WTC11 (cell line): ENCODE measurements at regions not wholly inside any gene's neighbourhood (a gene's known extent, or its start where the extent isn't known, plus 50 kb on each side); places are given as distances from the start of the nearest gene placed in this dataset.

Experiments
- ATAC-seq: fragments of 200-7000 bp; cut with Tn5 transposase; 2 replicates; pipeline ENCODE4 v1.10.0; 2021; ENCODE audit warnings: mild to moderate bottlenecking, moderate library complexity
- CTCF ChIA-PET: fragments of 300-600 bp; sonication (Branson Sonifier 250); formaldehyde crosslinking; loops from one replicate; lab custom pipeline; 2021; ENCODE audit warnings: antibody characterized with exemption; lab: Charles Lee
- POLR2A ChIA-PET: fragments of 350-600 bp; sonication (Branson Sonifier 250); formaldehyde crosslinking; loops from one replicate; lab custom pipeline; 2021; ENCODE audit warnings: antibody characterized with exemption; lab: Charles Lee
- DNase-seq: peaks from one replicate; pipeline ENCODE4 v3.0.0; 2021; ENCODE audit warnings: low spot score
- H3K27ac Mint-ChIP-seq: 2 replicates; pipeline ENCODE4 v1.8.0; 2021; ENCODE audit warnings: mixed read lengths
- H3K27me3 Mint-ChIP-seq: 2 replicates; pipeline ENCODE4 v1.8.0; 2021; ENCODE audit warnings: low read depth, mild to moderate bottlenecking, moderate library complexity, mixed read lengths
- H3K36me3 Mint-ChIP-seq: 2 replicates; pipeline ENCODE4 v1.8.0; 2021; ENCODE audit warnings: mixed read lengths
- H3K4me1 Mint-ChIP-seq: 2 replicates; pipeline ENCODE4 v1.8.0; 2022; ENCODE audit warnings: mixed read lengths
- H3K4me3 Mint-ChIP-seq: 2 replicates; pipeline ENCODE4 v1.8.0; 2021; ENCODE audit warnings: mild to moderate bottlenecking, moderate library complexity, mixed read lengths
- H3K9me3 Mint-ChIP-seq: 2 replicates; pipeline ENCODE4 v1.8.0; 2021; ENCODE audit warnings: mixed read lengths
- EMX1 ChIP-seq: fragments of 250-450 bp; sonication (Bioruptor Pico); IDR thresholded peaks from 2 replicates; pipeline ENCODE4 v1.8.0; 2021; ENCODE audit warnings: mild to moderate bottlenecking
- SMAD3 ChIP-seq: sonication (generic); formaldehyde crosslinking; IDR thresholded peaks from 2 replicates; pipeline ENCODE4 v1.8.0; 2022; ENCODE audit warnings: missing genetic modification reagents, mild to moderate bottlenecking, borderline replicate concordance
- SOX15 ChIP-seq: fragments of 250-450 bp; sonication (Bioruptor Pico); IDR thresholded peaks from 2 replicates; pipeline ENCODE4 v1.9.0; 2021; ENCODE audit warnings: mild to moderate bottlenecking
- TEAD4 ChIP-seq: sonication (generic); formaldehyde crosslinking; IDR thresholded peaks from 2 replicates; pipeline ENCODE4 v1.8.0; 2022; ENCODE audit warnings: mild to moderate bottlenecking, missing genetic modification reagents
- ZNF396 ChIP-seq: fragments of 250-450 bp; sonication (Bioruptor Pico); IDR thresholded peaks from 2 replicates; pipeline ENCODE4 v1.8.0; 2021; ENCODE audit warnings: mild to moderate bottlenecking, moderate library complexity, borderline replicate concordance
- TF ChIP-seq, protein P1 (sequence below): fragments of 250-450 bp; sonication (Bioruptor Pico); conservative IDR thresholded peaks from 2 replicates; pipeline ENCODE4 v1.9.0; 2021; ENCODE audit warnings: mild to moderate bottlenecking
- TF ChIP-seq, protein P2 (sequence below): sonication (generic); formaldehyde crosslinking; IDR thresholded peaks from 2 replicates; pipeline ENCODE4 v1.8.0; 2022; ENCODE audit warnings: mild to moderate bottlenecking, missing genetic modification reagents
- TF ChIP-seq, protein P3 (sequence below): fragments of 200-600 bp; IDR thresholded peaks from 2 replicates; pipeline ENCODE4 v1.8.0; 2022; ENCODE audit warnings: antibody characterized with exemption
- TF ChIP-seq, protein P4 (sequence below): fragments of 250-450 bp; sonication (Bioruptor Pico); IDR thresholded peaks from 2 replicates; pipeline ENCODE4 v1.9.0; 2021; ENCODE audit warnings: mild to moderate bottlenecking
- TF ChIP-seq, protein P5 (sequence below): sonication (generic); formaldehyde crosslinking; IDR thresholded peaks from 2 replicates; pipeline ENCODE4 v1.8.0; 2022; ENCODE audit warnings: mild to moderate bottlenecking, missing genetic modification reagents
- TF ChIP-seq, protein P6 (sequence below): sonication (generic); formaldehyde crosslinking; conservative IDR thresholded peaks from 2 replicates; pipeline ENCODE4 v1.8.1; 2023; ENCODE audit warnings: mild to moderate bottlenecking, low read depth, missing genetic modification reagents, moderate library complexity

DNA sequence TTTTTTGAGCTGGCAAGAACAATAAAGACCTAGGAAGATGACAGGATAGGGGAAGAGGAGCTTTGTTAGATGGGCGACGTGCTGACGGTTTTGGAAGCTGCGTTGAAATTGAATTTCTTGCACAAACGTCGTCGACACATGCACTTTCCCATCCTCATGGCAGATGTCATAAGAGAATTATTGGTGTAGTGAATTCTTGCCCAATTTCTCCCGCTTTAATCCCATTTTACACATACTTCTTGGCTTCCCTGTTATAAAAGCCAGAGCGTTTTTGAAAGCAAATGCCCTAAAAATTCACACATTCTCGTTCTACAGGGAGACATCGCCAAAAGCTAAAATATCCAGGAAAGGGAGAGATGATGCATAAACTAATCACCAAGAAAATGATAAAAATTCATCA lies 109.8 kb upstream of the DAP start:
- no peak overlapping the region for H3K4me3 Mint-ChIP-seq
- H3K27me3 Mint-ChIP-seq = no peaks in the 10 kb centered on the region; the same call in 1 of the 2 replicates
- DNase-seq = no peak
- no peaks in the 10 kb centered on the region for H3K9me3 Mint-ChIP-seq
- H3K36me3 Mint-ChIP-seq = no peaks in the 10 kb centered on the region
- H3K4me1 Mint-ChIP-seq = peaks cover 14% of the 10 kb centered on the region
- no peak overlapping the region for H3K27ac Mint-ChIP-seq
- POLR2A ChIA-PET = no interaction called here
- TF ChIP-seq, protein P1, sequence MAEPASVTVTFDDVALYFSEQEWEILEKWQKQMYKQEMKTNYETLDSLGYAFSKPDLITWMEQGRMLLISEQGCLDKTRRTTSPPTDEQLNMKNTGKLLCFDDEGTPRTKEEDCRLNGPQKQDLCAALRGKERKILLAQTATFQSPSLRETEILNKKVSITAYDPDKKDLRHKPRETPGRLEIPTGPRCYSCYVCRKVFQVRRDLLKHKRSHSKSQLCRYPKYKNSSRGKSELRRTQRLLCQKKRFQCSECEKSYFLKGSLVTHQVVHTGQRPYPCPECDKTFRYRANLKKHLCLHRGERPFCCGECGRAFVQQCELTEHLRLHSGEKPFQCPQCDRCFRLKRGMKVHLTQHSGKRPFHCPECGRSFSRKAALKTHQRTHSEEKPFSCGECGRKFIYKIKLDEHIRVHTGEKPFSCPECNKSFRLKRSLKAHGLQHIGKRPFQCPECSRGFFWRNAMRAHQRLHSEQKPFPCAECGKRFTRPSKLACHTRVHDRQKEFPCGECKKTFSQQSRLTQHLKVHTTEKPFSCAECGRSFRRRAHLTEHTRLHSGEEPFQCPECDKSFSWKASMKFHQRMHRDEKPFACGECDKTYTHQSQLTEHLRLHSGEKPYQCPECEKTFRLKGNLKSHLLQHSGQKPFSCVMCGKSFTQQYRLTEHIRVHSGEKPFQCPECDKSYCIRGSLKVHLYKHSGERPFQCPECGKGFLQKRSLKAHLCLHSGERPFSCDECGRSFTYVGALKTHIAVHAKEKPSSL = no peak
- no peak for TF ChIP-seq EMX1 (CRISPR knock-in tag)
- TF ChIP-seq, protein P2, sequence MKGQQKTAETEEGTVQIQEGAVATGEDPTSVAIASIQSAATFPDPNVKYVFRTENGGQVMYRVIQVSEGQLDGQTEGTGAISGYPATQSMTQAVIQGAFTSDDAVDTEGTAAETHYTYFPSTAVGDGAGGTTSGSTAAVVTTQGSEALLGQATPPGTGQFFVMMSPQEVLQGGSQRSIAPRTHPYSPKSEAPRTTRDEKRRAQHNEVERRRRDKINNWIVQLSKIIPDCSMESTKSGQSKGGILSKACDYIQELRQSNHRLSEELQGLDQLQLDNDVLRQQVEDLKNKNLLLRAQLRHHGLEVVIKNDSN = no peak
- TF ChIP-seq, protein P3, sequence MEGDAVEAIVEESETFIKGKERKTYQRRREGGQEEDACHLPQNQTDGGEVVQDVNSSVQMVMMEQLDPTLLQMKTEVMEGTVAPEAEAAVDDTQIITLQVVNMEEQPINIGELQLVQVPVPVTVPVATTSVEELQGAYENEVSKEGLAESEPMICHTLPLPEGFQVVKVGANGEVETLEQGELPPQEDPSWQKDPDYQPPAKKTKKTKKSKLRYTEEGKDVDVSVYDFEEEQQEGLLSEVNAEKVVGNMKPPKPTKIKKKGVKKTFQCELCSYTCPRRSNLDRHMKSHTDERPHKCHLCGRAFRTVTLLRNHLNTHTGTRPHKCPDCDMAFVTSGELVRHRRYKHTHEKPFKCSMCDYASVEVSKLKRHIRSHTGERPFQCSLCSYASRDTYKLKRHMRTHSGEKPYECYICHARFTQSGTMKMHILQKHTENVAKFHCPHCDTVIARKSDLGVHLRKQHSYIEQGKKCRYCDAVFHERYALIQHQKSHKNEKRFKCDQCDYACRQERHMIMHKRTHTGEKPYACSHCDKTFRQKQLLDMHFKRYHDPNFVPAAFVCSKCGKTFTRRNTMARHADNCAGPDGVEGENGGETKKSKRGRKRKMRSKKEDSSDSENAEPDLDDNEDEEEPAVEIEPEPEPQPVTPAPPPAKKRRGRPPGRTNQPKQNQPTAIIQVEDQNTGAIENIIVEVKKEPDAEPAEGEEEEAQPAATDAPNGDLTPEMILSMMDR = no peak
- TF ChIP-seq TEAD4 (CRISPR knock-in tag) = no peak
- TF ChIP-seq SOX15 (CRISPR knock-in tag) = no peak
- no peak for ATAC-seq
- CTCF ChIA-PET = interaction anchor here (5.9 kb wide), 1 partner anchor 14 kb away, joined by 38 read pairs; no protein-coding TSS in a partner anchor

DNA sequence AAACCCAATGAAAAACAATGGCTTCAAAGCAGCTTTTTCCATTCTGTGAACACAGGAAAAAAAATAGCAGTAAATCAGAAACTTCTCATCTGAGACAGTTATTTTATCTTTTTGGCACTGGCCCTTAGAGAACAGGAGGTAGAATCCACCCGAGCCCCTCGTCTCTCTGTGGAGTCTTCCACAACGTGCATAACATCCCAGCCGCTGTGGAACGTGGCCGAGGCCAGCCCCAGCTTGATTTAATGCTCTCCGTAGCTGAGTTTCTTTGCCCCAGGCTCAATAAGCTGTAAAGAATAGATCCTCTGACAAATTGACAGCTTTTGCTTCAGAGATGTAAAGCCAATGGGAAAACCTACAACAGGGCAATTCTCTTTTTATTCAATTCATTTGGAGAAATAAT lies 107.9 kb upstream of the DAP start:
- TF ChIP-seq SMAD3 (CRISPR knock-in tag) = no peak
- TF ChIP-seq SOX15 (CRISPR knock-in tag) = no peak
- no peak for TF ChIP-seq TEAD4 (CRISPR knock-in tag)
- TF ChIP-seq, protein P4, sequence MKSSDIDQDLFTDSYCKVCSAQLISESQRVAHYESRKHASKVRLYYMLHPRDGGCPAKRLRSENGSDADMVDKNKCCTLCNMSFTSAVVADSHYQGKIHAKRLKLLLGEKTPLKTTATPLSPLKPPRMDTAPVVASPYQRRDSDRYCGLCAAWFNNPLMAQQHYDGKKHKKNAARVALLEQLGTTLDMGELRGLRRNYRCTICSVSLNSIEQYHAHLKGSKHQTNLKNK (CRISPR knock-in tag) = no peak
- TF ChIP-seq, protein P5, sequence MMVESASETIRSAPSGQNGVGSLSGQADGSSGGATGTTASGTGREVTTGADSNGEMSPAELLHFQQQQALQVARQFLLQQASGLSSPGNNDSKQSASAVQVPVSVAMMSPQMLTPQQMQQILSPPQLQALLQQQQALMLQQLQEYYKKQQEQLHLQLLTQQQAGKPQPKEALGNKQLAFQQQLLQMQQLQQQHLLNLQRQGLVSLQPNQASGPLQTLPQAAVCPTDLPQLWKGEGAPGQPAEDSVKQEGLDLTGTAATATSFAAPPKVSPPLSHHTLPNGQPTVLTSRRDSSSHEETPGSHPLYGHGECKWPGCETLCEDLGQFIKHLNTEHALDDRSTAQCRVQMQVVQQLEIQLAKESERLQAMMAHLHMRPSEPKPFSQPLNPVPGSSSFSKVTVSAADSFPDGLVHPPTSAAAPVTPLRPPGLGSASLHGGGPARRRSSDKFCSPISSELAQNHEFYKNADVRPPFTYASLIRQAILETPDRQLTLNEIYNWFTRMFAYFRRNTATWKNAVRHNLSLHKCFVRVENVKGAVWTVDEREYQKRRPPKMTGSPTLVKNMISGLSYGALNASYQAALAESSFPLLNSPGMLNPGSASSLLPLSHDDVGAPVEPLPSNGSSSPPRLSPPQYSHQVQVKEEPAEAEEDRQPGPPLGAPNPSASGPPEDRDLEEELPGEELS = no peak
- TF ChIP-seq, protein P6, sequence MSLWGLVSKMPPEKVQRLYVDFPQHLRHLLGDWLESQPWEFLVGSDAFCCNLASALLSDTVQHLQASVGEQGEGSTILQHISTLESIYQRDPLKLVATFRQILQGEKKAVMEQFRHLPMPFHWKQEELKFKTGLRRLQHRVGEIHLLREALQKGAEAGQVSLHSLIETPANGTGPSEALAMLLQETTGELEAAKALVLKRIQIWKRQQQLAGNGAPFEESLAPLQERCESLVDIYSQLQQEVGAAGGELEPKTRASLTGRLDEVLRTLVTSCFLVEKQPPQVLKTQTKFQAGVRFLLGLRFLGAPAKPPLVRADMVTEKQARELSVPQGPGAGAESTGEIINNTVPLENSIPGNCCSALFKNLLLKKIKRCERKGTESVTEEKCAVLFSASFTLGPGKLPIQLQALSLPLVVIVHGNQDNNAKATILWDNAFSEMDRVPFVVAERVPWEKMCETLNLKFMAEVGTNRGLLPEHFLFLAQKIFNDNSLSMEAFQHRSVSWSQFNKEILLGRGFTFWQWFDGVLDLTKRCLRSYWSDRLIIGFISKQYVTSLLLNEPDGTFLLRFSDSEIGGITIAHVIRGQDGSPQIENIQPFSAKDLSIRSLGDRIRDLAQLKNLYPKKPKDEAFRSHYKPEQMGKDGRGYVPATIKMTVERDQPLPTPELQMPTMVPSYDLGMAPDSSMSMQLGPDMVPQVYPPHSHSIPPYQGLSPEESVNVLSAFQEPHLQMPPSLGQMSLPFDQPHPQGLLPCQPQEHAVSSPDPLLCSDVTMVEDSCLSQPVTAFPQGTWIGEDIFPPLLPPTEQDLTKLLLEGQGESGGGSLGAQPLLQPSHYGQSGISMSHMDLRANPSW (CRISPR knock-in tag) = no peak
- TF ChIP-seq ZNF396 (CRISPR knock-in tag) = no peak
- Mint-ChIP-seq H3K4me1 (peaks cover 7% of the 10 kb centered on the region), H3K9me3 (no peaks in the 10 kb centered on the region), H3K27ac (no peak overlapping the region), H3K4me3 (no peak overlapping the region), H3K36me3 (no peaks in the 10 kb centered on the region), H3K27me3 (no peaks in the 10 kb centered on the region; the same call in 1 of the 2 replicates)
- DNase-seq (no peak), ATAC-seq (no peak)
- ChIA-PET POLR2A (no interaction called here), CTCF (interaction anchor here (5.9 kb wide), 1 partner anchor 12 kb away, joined by 38 read pairs; no protein-coding TSS in a partner anchor)
